ENCODE measurements at regions not wholly inside any gene's neighbourhood (a gene's known extent, or its start where the extent isn't known, plus 50 kb on each side); places are given as distances from the start of the nearest gene placed in this dataset.
A peak's percentile ranks its signal among the peaks of the same experiment; 100 is the strongest.

- DNase-seq: no peak
Observed at GRCh38 chr10:62919776-62920175, 103.6 kb upstream of the EGR2 start.

- DNase-seq: no peak
Observed at GRCh38 chr10:62917475-62918238, 101.5 kb upstream of the EGR2 start.

GRCh38 chr10:62916141-62916603 is 100.0 kb upstream of the EGR2 start:
- DNase-seq: no peak

GRCh38 chr10:62915158-62915557 is 99.0 kb upstream of the EGR2 start:
- DNase-seq: no peak

GRCh38 chr10:62912086-62912485 is 95.9 kb upstream of the EGR2 start:
- no peak for DNase-seq

GRCh38 chr10:62911210-62911963 is 95.2 kb upstream of the EGR2 start:
- DNase-seq: no peak

- no peak for DNase-seq
Observed at GRCh38 chr10:62907470-62908212, 91.5 kb upstream of the EGR2 start.

- no peak for DNase-seq
Observed at GRCh38 chr10:62904281-62904875, 88.2 kb upstream of the EGR2 start.

- DNase-seq: no peak
Observed at GRCh38 chr10:62903828-62904227, 87.7 kb upstream of the EGR2 start.

- DNase-seq: no peak
Observed at GRCh38 chr10:62900829-62901571, 84.8 kb upstream of the EGR2 start.

- no peak for DNase-seq
Observed at GRCh38 chr10:62899311-62899710, 83.1 kb upstream of the EGR2 start.

GRCh38 chr10:62895063-62895462 is 78.9 kb upstream of the EGR2 start:
- DNase-seq: no peak

- DNase-seq: no peak
Observed at GRCh38 chr10:62894156-62894555, 78.0 kb upstream of the EGR2 start.

GRCh38 chr10:62893036-62893435 is 76.9 kb upstream of the EGR2 start:
- DNase-seq: no peak

- DNase-seq: no peak
Observed at GRCh38 chr10:62890395-62890794, 74.2 kb upstream of the EGR2 start.

- no peak for DNase-seq
Observed at GRCh38 chr10:62887642-62888041, 71.5 kb upstream of the EGR2 start.

- no peak for DNase-seq
Observed at GRCh38 chr10:62885684-62886461, 69.7 kb upstream of the EGR2 start.

GRCh38 chr10:62880162-62880561 is 64.0 kb upstream of the EGR2 start:
- DNase-seq: no peak

- DNase-seq: no peak
Observed at GRCh38 chr10:62873866-62874265, 57.7 kb upstream of the EGR2 start.

GRCh38 chr10:62870866-62871265 is 54.7 kb upstream of the EGR2 start:
- peak in 1 of 5 donors; percentile 37 for DNase-seq

- DNase-seq: no peak
Observed at GRCh38 chr10:62869958-62870357, 53.8 kb upstream of the EGR2 start.
